ENCODE measurements at regions not wholly inside any gene's neighbourhood (a gene's known extent, or its start where the extent isn't known, plus 50 kb on each side); places are given as distances from the start of the nearest gene placed in this dataset.

GRCh38 chr5:126355940-126356339, 67.3 kb upstream of the GRAMD2B start (continued):
- TF ChIP-seq ZNF609 (CRISPR knock-in tag; IDR thresholded peaks at IDR 0.05; ENCODE audit: borderline replicate concordance): no peak
- TF ChIP-seq ZBTB33 (CRISPR knock-in tag; IDR thresholded peaks at IDR 0.05): no peak
- TF ChIP-seq GRHL1 (CRISPR knock-in tag; conservative IDR thresholded peaks at IDR 0.05): no peak

Data from HepG2 (cell line).